ENCODE measurements at regions not wholly inside any gene's neighbourhood (a gene's known extent, or its start where the extent isn't known, plus 50 kb on each side); places are given as distances from the start of the nearest gene placed in this dataset.

GRCh38 chr2:180733330-180733729 is 247.1 kb upstream of the UBE2E3 start:
- TF ChIP-seq, protein P1, sequence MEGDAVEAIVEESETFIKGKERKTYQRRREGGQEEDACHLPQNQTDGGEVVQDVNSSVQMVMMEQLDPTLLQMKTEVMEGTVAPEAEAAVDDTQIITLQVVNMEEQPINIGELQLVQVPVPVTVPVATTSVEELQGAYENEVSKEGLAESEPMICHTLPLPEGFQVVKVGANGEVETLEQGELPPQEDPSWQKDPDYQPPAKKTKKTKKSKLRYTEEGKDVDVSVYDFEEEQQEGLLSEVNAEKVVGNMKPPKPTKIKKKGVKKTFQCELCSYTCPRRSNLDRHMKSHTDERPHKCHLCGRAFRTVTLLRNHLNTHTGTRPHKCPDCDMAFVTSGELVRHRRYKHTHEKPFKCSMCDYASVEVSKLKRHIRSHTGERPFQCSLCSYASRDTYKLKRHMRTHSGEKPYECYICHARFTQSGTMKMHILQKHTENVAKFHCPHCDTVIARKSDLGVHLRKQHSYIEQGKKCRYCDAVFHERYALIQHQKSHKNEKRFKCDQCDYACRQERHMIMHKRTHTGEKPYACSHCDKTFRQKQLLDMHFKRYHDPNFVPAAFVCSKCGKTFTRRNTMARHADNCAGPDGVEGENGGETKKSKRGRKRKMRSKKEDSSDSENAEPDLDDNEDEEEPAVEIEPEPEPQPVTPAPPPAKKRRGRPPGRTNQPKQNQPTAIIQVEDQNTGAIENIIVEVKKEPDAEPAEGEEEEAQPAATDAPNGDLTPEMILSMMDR (IDR thresholded peaks at IDR 0.05): no peak
- TF ChIP-seq POLR2A (IDR thresholded peaks at IDR 0.05): no peak
